Hematopoietic multipotent progenitor cell treated with erythropoietin and hydrocortisone succinate and interleukin-3 and kit ligand, for 6 days (in vitro differentiated cells): ENCODE measurements at regions not wholly inside any gene's neighbourhood (a gene's known extent, or its start where the extent isn't known, plus 50 kb on each side); places are given as distances from the start of the nearest gene placed in this dataset.
A peak's percentile ranks its signal among the peaks of the same experiment; 100 is the strongest.
"Not testable (repeated sequence)": the region's sequence is repeated elsewhere in the genome, so short reads cannot be mapped to it uniquely, and the experiment has no call there.

Experiments used
- DNase-seq: peaks from one replicate; pipeline ENCODE4 v3.0.0-alpha.2; 2015

GRCh38 chr13:80965097-80965496, 624.2 kb upstream of the SPRY2 start:
- no peak for DNase-seq

DNA sequence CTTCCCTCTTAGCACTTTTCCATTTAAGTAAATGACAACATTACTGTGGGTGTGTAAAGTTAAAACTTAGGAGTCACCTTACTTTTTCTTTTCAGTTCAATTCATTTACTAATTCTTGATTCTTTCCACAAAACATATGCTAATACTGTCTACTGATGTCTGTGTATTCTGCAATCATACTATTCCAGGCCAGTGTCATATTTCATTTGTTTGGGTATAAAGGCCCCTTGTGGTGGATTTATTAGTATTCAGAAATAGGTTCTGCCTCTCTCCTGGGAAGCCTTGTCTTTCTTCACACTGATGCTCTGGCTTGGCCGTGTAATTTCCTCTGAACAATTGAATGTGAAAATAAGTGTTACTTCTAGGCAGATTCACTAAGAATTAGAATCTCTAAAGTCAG, 621.9 kb upstream of the SPRY2 start:
- DNase-seq = no peak

GRCh38 chr13:80962173-80962572, 621.2 kb upstream of the SPRY2 start:
- no peak for DNase-seq

GRCh38 chr13:80957019-80957655, 616.2 kb upstream of the SPRY2 start:
- no peak for DNase-seq

DNA sequence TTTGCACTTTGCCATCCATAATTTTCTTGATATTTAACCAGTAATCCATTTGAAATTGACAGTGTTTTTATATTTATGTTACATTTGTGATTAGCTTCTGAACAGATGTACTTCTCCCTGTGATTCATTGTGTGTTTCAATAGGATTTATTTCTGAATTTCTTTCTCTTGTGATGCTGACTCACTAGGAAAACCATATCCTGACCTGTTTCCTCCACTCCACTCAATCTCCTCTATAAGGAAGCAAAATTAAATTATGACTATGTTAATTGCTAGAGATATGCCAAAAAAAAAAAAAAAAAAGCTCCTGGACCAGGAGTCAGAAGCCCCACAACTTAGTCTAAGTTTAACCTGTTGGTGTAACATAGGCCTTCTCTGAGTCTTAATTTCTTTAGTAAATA, 614.6 kb upstream of the SPRY2 start:
- DNase-seq = no peak

- DNase-seq = no peak
Measured at GRCh38 chr13:80952158-80952557, 611.2 kb upstream of the SPRY2 start.

- DNase-seq = no peak
Measured at GRCh38 chr13:80946008-80946802, 605.3 kb upstream of the SPRY2 start.

DNA sequence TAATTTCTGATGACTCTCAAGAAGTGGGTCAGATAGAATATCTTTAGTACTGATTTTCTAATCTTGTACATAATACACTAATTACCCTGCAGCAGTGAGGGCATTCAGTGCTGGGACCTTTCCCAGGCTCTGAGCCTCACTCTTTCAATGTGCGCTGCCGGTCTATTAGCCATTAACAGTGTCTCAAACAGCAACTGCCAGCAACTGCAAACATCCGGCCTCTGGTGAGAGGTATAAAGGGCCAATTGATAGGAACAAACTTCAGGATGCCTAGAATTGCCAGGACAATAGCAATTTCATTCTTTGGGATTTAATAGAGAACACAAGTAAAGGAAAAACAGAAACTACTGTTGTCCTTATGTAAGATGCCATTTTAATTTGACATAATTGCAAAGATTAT, 604.4 kb upstream of the SPRY2 start:
- DNase-seq = no peak

DNA sequence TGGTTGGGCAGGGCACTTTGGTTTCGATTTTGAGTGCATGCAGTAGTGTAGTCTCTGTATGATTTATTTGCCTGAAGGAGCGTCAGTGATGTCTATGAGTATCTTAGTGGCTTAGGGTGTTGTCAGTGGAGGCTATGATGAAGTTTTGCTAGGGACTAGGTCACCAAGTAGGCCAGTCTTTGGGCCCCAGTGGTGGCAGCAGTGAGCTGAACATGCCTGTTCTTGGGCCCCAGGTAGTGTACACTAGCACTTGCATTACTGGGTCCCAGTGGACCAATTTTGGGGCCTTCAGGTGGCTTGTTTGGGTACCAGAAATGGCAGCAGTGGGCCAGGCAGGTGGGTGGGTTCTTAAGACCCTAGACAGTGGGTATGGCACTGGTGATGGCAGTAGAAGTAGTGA, 598.7 kb upstream of the SPRY2 start:
- DNase-seq = no peak

- no peak for DNase-seq
Measured at GRCh38 chr13:80931766-80932165, 590.8 kb upstream of the SPRY2 start.

- no peak for DNase-seq
Measured at GRCh38 chr13:80931118-80931517, 590.2 kb upstream of the SPRY2 start.

DNA sequence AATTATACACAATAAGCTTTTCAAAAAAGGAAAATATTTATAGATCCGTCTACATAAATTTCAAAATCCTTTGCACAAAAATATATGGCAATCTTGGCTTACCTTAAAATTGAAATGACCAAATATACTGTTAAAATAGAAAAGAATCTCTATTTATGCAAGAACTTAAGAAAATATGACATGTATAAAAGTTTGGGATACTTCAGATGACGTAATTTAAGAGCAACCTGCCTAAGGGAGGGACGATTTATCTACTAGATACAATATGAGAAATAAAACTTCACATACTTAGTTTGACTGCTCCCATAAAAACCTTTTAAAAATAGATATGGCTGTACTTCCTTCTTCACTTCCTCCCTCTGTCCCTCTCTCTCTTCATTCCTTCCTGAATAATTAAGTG, 587.3 kb upstream of the SPRY2 start:
- no peak for DNase-seq

GRCh38 chr13:80926024-80926423, 585.1 kb upstream of the SPRY2 start:
- not testable (repeated sequence) for DNase-seq

- peak; percentile 7 for DNase-seq
Measured at GRCh38 chr13:80924596-80924995, 583.7 kb upstream of the SPRY2 start.

- peak; percentile 1 for DNase-seq
Measured at GRCh38 chr13:80923907-80924306, 583.0 kb upstream of the SPRY2 start.

GRCh38 chr13:80921971-80922370, 581.0 kb upstream of the SPRY2 start:
- no peak for DNase-seq

GRCh38 chr13:80921541-80921940, 580.6 kb upstream of the SPRY2 start:
- no peak for DNase-seq

GRCh38 chr13:80906860-80907259, 565.9 kb upstream of the SPRY2 start:
- no peak for DNase-seq

- DNase-seq = no peak
Measured at GRCh38 chr13:80904386-80904785, 563.5 kb upstream of the SPRY2 start.

DNA sequence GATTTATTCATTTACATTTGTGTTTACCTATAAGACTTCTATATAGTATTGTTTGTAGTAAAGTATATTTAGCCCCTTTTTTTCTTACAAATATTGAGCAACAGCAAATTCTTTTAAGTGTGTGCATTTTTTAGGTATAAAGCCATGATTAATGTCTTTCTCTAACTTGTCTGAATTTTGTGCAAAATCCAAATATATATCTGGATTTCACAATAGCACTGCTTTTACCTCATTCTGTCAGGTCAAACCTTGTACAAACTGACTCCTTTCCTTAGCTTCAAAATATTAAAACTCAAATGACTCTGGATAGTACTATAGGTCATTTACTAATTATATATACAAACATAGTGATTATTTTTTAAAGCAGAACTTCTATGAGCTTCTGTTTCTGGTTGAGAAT, 563.0 kb upstream of the SPRY2 start:
- DNase-seq = no peak

DNA sequence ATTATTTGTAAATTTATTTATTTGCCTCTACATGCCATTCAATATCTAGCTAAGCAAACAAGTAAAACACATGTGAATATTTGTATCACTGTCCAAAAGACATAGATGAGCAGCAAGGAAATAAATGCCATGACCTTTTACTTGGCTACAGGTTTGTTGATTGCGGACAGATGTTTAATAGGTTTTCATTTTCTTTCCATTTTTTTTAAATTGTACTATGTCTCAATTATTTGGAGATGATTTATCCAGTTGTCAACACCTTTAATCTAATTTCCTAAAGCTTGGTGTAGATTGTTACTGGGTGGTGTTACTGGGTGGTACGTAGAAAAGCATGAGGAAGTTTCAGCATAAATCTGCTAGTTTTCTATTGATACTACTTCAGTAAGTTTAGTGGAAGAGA, 560.6 kb upstream of the SPRY2 start:
- no peak for DNase-seq

DNA sequence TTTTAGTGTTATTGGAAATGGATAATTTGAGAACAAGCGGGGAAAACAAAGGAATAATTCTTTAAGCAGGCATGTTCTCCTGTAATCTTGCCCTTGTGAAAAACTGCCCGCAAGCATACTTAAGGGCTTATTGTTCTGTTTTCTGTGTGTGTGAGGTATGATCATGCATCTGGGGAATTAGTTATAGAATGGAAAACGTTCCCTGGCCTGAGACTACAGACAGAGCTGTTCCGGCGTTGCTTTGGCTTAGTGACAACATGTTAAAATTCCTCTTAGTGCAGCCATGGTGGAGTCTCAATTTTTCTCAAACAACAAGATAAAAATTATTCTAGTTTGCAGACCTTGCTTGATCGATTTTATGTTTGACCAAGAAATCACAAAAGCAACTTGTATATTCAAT, 560.2 kb upstream of the SPRY2 start:
- DNase-seq = no peak

DNA sequence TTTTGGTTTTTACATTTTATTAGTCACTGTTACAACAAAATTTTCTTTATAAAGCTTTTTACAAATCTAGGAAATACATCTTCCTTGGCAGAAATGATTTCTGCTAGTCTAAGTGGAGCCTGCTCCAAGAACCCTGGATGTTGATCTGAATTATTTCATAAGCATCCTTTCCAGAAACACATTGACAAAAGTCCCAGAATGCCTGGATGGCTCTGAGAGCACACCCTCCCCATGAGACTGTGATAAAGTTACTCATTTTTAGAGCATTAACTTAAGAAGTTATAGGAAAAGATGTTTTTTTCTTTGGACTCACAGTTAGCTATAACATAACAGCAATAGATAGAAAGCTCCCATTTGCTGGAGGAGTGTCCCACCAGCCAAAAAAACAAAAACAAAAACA, 559.6 kb upstream of the SPRY2 start:
- DNase-seq = no peak

GRCh38 chr13:80897641-80898040, 556.7 kb upstream of the SPRY2 start:
- peak; percentile 6 for DNase-seq

- no peak for DNase-seq
Measured at GRCh38 chr13:80894917-80895316, 554.0 kb upstream of the SPRY2 start.
